Naive thymus-derived CD8-positive, alpha-beta T cell (primary cell): ENCODE measurements at regions not wholly inside any gene's neighbourhood (a gene's known extent, or its start where the extent isn't known, plus 50 kb on each side); places are given as distances from the start of the nearest gene placed in this dataset.

Experiments
- ATAC-seq, 2 donors: fragments of 150-1000 bp; cut with Tn5 transposase in 1 of 2; sonication (Bioruptor Pico), chemical (Tn5 transposase) in 1 of 2; 1 replicate in 1 of 2; 2 replicates in 1 of 2; pipeline ENCODE4 v1.10.0; 2021; ENCODE audit warnings: mild to moderate bottlenecking in 2 of 2, moderate library complexity in 2 of 2
- POLR2A ChIA-PET: fragments of 350-600 bp; sonication (Branson Sonifier 250); formaldehyde crosslinking; loops from one replicate; lab custom pipeline; 2021; ENCODE audit warnings: antibody characterized with exemption; lab: Charles Lee
- DNase-seq, 10 donors: peaks; one replicate each; pipeline versions ENCODE4 v3.0.0 to v3.0.0-alpha.2; 2020 to 2022
- H3K27ac Mint-ChIP-seq, 10 donors: one replicate each; pipeline ENCODE4 v1.8.0; 2020 to 2022; ENCODE audit warnings: mild to moderate bottlenecking in 10 of 10, mixed read lengths in 10 of 10, moderate library complexity in 4 of 10, inconsistent platforms in 1 of 10
- H3K27me3 Mint-ChIP-seq, 5 donors: one replicate each; pipeline ENCODE4 v1.8.0; 2021 to 2022; ENCODE audit warnings: mixed read lengths in 5 of 5
- H3K36me3 Mint-ChIP-seq, 3 donors: one replicate each; pipeline ENCODE4 v1.8.0; 2020 to 2022; ENCODE audit warnings: mixed read lengths in 3 of 3, mild to moderate bottlenecking in 2 of 3, inconsistent platforms in 1 of 3
- H3K4me1 Mint-ChIP-seq, 4 donors: one replicate each; pipeline ENCODE4 v1.8.0; 2021 to 2022; ENCODE audit warnings: mixed read lengths in 4 of 4
- H3K4me3 Mint-ChIP-seq, 10 donors: one replicate each; pipeline ENCODE4 v1.8.0; 2020 to 2022; ENCODE audit warnings: mild to moderate bottlenecking in 10 of 10, mixed read lengths in 10 of 10, moderate library complexity in 6 of 10, inconsistent platforms in 1 of 10
- H3K9me3 Mint-ChIP-seq, 9 donors: one replicate each; pipeline ENCODE4 v1.8.0; 2020 to 2022; ENCODE audit warnings: mixed read lengths in 9 of 9, mild to moderate bottlenecking in 3 of 9, inconsistent platforms in 1 of 9, moderate library complexity in 1 of 9

GRCh38 chr1:239058190-239058589 lies 328.2 kb upstream of the CHRM3 start:
- H3K9me3 Mint-ChIP-seq, result peaks cover 2 to 18% (median 10%) of the 10 kb centered on the region in 9 donors
- H3K27me3 Mint-ChIP-seq, result no peaks in the 10 kb centered on the region
- no peaks in the 10 kb centered on the region for H3K36me3 Mint-ChIP-seq
- no peak for DNase-seq
- H3K4me1 Mint-ChIP-seq, result no peaks in the 10 kb centered on the region
- no peak overlapping the region for H3K4me3 Mint-ChIP-seq
- POLR2A ChIA-PET, result no interaction called here
- no peak overlapping the region for H3K27ac Mint-ChIP-seq
- ATAC-seq, result no peak

GRCh38 chr1:239056940-239057339 lies 329.4 kb upstream of the CHRM3 start:
- no peak overlapping the region for H3K4me3 Mint-ChIP-seq

GRCh38 chr1:239053279-239053678 lies 333.1 kb upstream of the CHRM3 start:
- peaks cover 6 to 16% (median 10%) of the 10 kb centered on the region in 9 donors for H3K9me3 Mint-ChIP-seq
- POLR2A ChIA-PET, result no interaction called here

More at GRCh38 chr1:239056940-239057339, 329.4 kb upstream of the CHRM3 start:
- no peaks in the 10 kb centered on the region for H3K27me3 Mint-ChIP-seq
- H3K27ac Mint-ChIP-seq, result no peak overlapping the region
- H3K4me1 Mint-ChIP-seq, result no peaks in the 10 kb centered on the region
- ATAC-seq (no peak), DNase-seq (no peak)
- H3K36me3 Mint-ChIP-seq, result no peaks in the 10 kb centered on the region
- POLR2A ChIA-PET, result no interaction called here
- peaks cover 2 to 18% (median 10%) of the 10 kb centered on the region in 9 donors for H3K9me3 Mint-ChIP-seq

GRCh38 chr1:239049571-239049970 lies 336.8 kb upstream of the CHRM3 start:
- no peak for ATAC-seq
- no peaks in the 10 kb centered on the region for H3K27me3 Mint-ChIP-seq
- H3K4me3 Mint-ChIP-seq, result no peak overlapping the region
- no peaks in the 10 kb centered on the region for H3K36me3 Mint-ChIP-seq
- H3K27ac Mint-ChIP-seq, result no peak overlapping the region
- DNase-seq, result no peak
- POLR2A ChIA-PET, result no interaction called here
- H3K4me1 Mint-ChIP-seq, result no peaks in the 10 kb centered on the region
- H3K9me3 Mint-ChIP-seq, result peaks cover 0 to 9% (median 4%) of the 10 kb centered on the region in 9 donors

More at GRCh38 chr1:239053279-239053678, 333.1 kb upstream of the CHRM3 start:
- Mint-ChIP-seq H3K27me3 (no peaks in the 10 kb centered on the region), H3K4me1 (no peaks in the 10 kb centered on the region), H3K36me3 (no peaks in the 10 kb centered on the region), H3K4me3 (no peak overlapping the region), H3K27ac (no peak overlapping the region)
- DNase-seq (no peak), ATAC-seq (no peak)

GRCh38 chr1:239044829-239045228 lies 341.5 kb upstream of the CHRM3 start:
- ATAC-seq (no peak), DNase-seq (no peak)
- H3K36me3 Mint-ChIP-seq, result no peaks in the 10 kb centered on the region
- no peak overlapping the region for H3K27ac Mint-ChIP-seq
- H3K27me3 Mint-ChIP-seq, result no peaks in the 10 kb centered on the region
- peaks cover 0 to 3% (median 0%) of the 10 kb centered on the region in 4 donors for H3K4me1 Mint-ChIP-seq
- POLR2A ChIA-PET, result no interaction called here
- H3K4me3 Mint-ChIP-seq, result no peak overlapping the region
- H3K9me3 Mint-ChIP-seq, result peaks cover 0 to 23% (median 2%) of the 10 kb centered on the region in 9 donors

- H3K9me3 Mint-ChIP-seq, result peaks cover 0 to 23% (median 2%) of the 10 kb centered on the region in 9 donors
- H3K4me3 Mint-ChIP-seq, result no peak overlapping the region
- DNase-seq, result no peak
- H3K4me1 Mint-ChIP-seq, result peaks cover 0 to 3% (median 0%) of the 10 kb centered on the region in 4 donors
- POLR2A ChIA-PET, result no interaction called here
- no peak overlapping the region for H3K27ac Mint-ChIP-seq
- no peaks in the 10 kb centered on the region for H3K27me3 Mint-ChIP-seq
- no peaks in the 10 kb centered on the region for H3K36me3 Mint-ChIP-seq
- ATAC-seq, result no peak
Observed at GRCh38 chr1:239040523-239040922, 345.8 kb upstream of the CHRM3 start.

GRCh38 chr1:239031310-239031709 lies 355.1 kb upstream of the CHRM3 start:
- Mint-ChIP-seq H3K27me3 (peaks cover 0 to 2% (median 0%) of the 10 kb centered on the region in 5 donors), H3K9me3 (peaks cover 0 to 19% (median 7%) of the 10 kb centered on the region in 9 donors), H3K4me3 (no peak overlapping the region), H3K27ac (no peak overlapping the region), H3K4me1 (no peaks in the 10 kb centered on the region), H3K36me3 (peaks cover 0 to 3% (median 0%) of the 10 kb centered on the region in 3 donors)
- DNase-seq, result no peak
- ATAC-seq, result no peak
- POLR2A ChIA-PET, result no interaction called here

GRCh38 chr1:239025997-239026694 lies 360.2 kb upstream of the CHRM3 start:
- Mint-ChIP-seq H3K36me3 (peaks cover 0 to 3% (median 0%) of the 10 kb centered on the region in 3 donors), H3K4me3 (no peak overlapping the region), H3K4me1 (no peaks in the 10 kb centered on the region), H3K27me3 (peaks cover 0 to 2% (median 0%) of the 10 kb centered on the region in 5 donors), H3K27ac (no peak overlapping the region), H3K9me3 (peaks cover 0 to 10% (median 4%) of the 10 kb centered on the region in 9 donors)
- ATAC-seq (no peak), DNase-seq (no peak)
- POLR2A ChIA-PET, result no interaction called here

GRCh38 chr1:239025223-239025622 lies 361.1 kb upstream of the CHRM3 start:
- POLR2A ChIA-PET, result no interaction called here
- Mint-ChIP-seq H3K9me3 (peaks cover 0 to 14% (median 0%) of the 10 kb centered on the region in 9 donors), H3K36me3 (no peaks in the 10 kb centered on the region), H3K4me3 (no peak overlapping the region), H3K27me3 (no peaks in the 10 kb centered on the region), H3K4me1 (no peaks in the 10 kb centered on the region), H3K27ac (no peak overlapping the region)
- DNase-seq, result no peak
- no peak for ATAC-seq

- Mint-ChIP-seq H3K36me3 (no peaks in the 10 kb centered on the region), H3K4me1 (no peaks in the 10 kb centered on the region), H3K4me3 (no peak overlapping the region), H3K27ac (no peak overlapping the region), H3K9me3 (peaks cover 0 to 14% (median 0%) of the 10 kb centered on the region in 9 donors), H3K27me3 (no peaks in the 10 kb centered on the region)
- POLR2A ChIA-PET, result no interaction called here
- DNase-seq, result no peak
- no peak for ATAC-seq
Observed at GRCh38 chr1:239023732-239024360, 362.5 kb upstream of the CHRM3 start.

- POLR2A ChIA-PET, result no interaction called here
- H3K27me3 Mint-ChIP-seq, result no peaks in the 10 kb centered on the region
- no peak for ATAC-seq
- H3K4me3 Mint-ChIP-seq, result no peak overlapping the region
- DNase-seq, result no peak
- H3K27ac Mint-ChIP-seq, result no peak overlapping the region
- H3K4me1 Mint-ChIP-seq, result no peaks in the 10 kb centered on the region
- H3K36me3 Mint-ChIP-seq, result no peaks in the 10 kb centered on the region
- H3K9me3 Mint-ChIP-seq, result peaks cover 0 to 17% (median 0%) of the 10 kb centered on the region in 9 donors
Observed at GRCh38 chr1:239016337-239016736, 370.0 kb upstream of the CHRM3 start.

GRCh38 chr1:239011382-239011781 lies 375.0 kb upstream of the CHRM3 start:
- Mint-ChIP-seq H3K27me3 (no peaks in the 10 kb centered on the region), H3K4me1 (no peaks in the 10 kb centered on the region), H3K4me3 (no peak overlapping the region), H3K27ac (no peak overlapping the region), H3K36me3 (no peaks in the 10 kb centered on the region), H3K9me3 (peaks cover 0 to 14% (median 1%) of the 10 kb centered on the region in 9 donors)
- ATAC-seq, result no peak
- DNase-seq, result no peak
- POLR2A ChIA-PET, result no interaction called here

GRCh38 chr1:239008568-239008967 lies 377.8 kb upstream of the CHRM3 start:
- H3K27ac Mint-ChIP-seq, result no peak overlapping the region
- peaks cover 0 to 5% (median 0%) of the 10 kb centered on the region in 9 donors for H3K9me3 Mint-ChIP-seq
- H3K4me3 Mint-ChIP-seq, result no peak overlapping the region
- H3K36me3 Mint-ChIP-seq, result no peaks in the 10 kb centered on the region
- H3K4me1 Mint-ChIP-seq, result no peaks in the 10 kb centered on the region
- DNase-seq, result no peak
- no peak for ATAC-seq
- no peaks in the 10 kb centered on the region for H3K27me3 Mint-ChIP-seq
- POLR2A ChIA-PET, result no interaction called here
